ENCODE measurements at regions not wholly inside any gene's neighbourhood (a gene's known extent, or its start where the extent isn't known, plus 50 kb on each side); places are given as distances from the start of the nearest gene placed in this dataset.
"Not testable (repeated sequence)": the region's sequence is repeated elsewhere in the genome, so short reads cannot be mapped to it uniquely, and the experiment has no call there.

GRCh38 chr6:26175033-26175427, 87.8 kb downstream of the HFE start:
- DNase-seq (ENCODE audit: low read depth) = no peak

- peak; percentile 75 for DNase-seq (ENCODE audit: low read depth)
Measured at GRCh38 chr6:26175428-26176181, 88.4 kb downstream of the HFE start.

GRCh38 chr6:26179675-26180074, 92.4 kb downstream of the HFE start:
- DNase-seq (ENCODE audit: low read depth) = no peak

GRCh38 chr6:26180346-26180745, 93.1 kb downstream of the HFE start:
- DNase-seq (ENCODE audit: low read depth) = no peak

- DNase-seq (ENCODE audit: low read depth) = no peak
Measured at GRCh38 chr6:26183237-26183580, 96.0 kb downstream of the HFE start.

GRCh38 chr6:26183581-26184366, 96.5 kb downstream of the HFE start:
- DNase-seq (ENCODE audit: low read depth) = peak; percentile 89

- no peak for DNase-seq (ENCODE audit: low read depth)
Measured at GRCh38 chr6:26184367-26184891, 97.2 kb downstream of the HFE start.

- no peak for DNase-seq (ENCODE audit: low read depth)
Measured at GRCh38 chr6:26185004-26185403, 97.8 kb downstream of the HFE start.

GRCh38 chr6:26185802-26186201, 98.6 kb downstream of the HFE start:
- DNase-seq (ENCODE audit: low read depth) = no peak

- no peak for DNase-seq (ENCODE audit: low read depth)
Measured at GRCh38 chr6:26186652-26187051, 99.4 kb downstream of the HFE start.

- no peak for DNase-seq (ENCODE audit: low read depth)
Measured at GRCh38 chr6:26187292-26187691, 100.1 kb downstream of the HFE start.

GRCh38 chr6:26187981-26188635, 100.9 kb downstream of the HFE start:
- peak; percentile 75 for DNase-seq (ENCODE audit: low read depth)

- not testable (repeated sequence) for DNase-seq (ENCODE audit: low read depth)
Measured at GRCh38 chr6:26191512-26191911, 104.3 kb downstream of the HFE start.

- no peak for DNase-seq (ENCODE audit: low read depth)
Measured at GRCh38 chr6:26193467-26194328, 106.5 kb downstream of the HFE start.

GRCh38 chr6:26194329-26194701, 107.1 kb downstream of the HFE start:
- no peak for DNase-seq (ENCODE audit: low read depth)

- DNase-seq (ENCODE audit: low read depth) = no peak
Measured at GRCh38 chr6:26194816-26195375, 107.7 kb downstream of the HFE start.

GRCh38 chr6:26195376-26195923, 108.2 kb downstream of the HFE start:
- peak; percentile 94 for DNase-seq (ENCODE audit: low read depth)

- DNase-seq (ENCODE audit: low read depth) = peak; percentile 61
Measured at GRCh38 chr6:26195924-26196845, 109.0 kb downstream of the HFE start.

GRCh38 chr6:26196846-26197635, 109.8 kb downstream of the HFE start:
- peak; percentile 95 for DNase-seq (ENCODE audit: low read depth)

GRCh38 chr6:26197636-26197932, 110.4 kb downstream of the HFE start:
- no peak for DNase-seq (ENCODE audit: low read depth)
